Neuronal stem cell (in vitro differentiated cells): ENCODE measurements at regions not wholly inside any gene's neighbourhood (a gene's known extent, or its start where the extent isn't known, plus 50 kb on each side); places are given as distances from the start of the nearest gene placed in this dataset.

Experiments used
- DNase-seq: peaks from one replicate; pipeline ENCODE4 v3.0.0-alpha.2; 2013; ENCODE audit warnings: low spot score
- H2AFZ ChIP-seq: one replicate; pipeline ENCODE4 v1.6.1; 2013; ENCODE audit warnings: mild to moderate bottlenecking, low read length, inconsistent platforms
- H2AK5ac ChIP-seq: 2 replicates; pipeline ENCODE4 v1.6.1; 2013; ENCODE audit warnings: low read depth, mild to moderate bottlenecking, inconsistent platforms, low read length, moderate library complexity, mixed read lengths
- H2BK120ac ChIP-seq: 2 replicates; pipeline ENCODE4 v1.6.1; 2013; ENCODE audit warnings: low read depth, mild to moderate bottlenecking, inconsistent platforms, low read length, moderate library complexity, mixed read lengths
- H2BK12ac ChIP-seq: one replicate; pipeline ENCODE4 v1.6.1; 2013; ENCODE audit warnings: low read length, inconsistent platforms
- H2BK15ac ChIP-seq: 2 replicates; pipeline ENCODE4 v1.6.1; 2013; ENCODE audit warnings: mild to moderate bottlenecking, low read length, inconsistent platforms, mixed read lengths
- H2BK5ac ChIP-seq: one replicate; pipeline ENCODE4 v1.6.1; 2013; ENCODE audit warnings: inconsistent platforms, mild to moderate bottlenecking, low read length, moderate library complexity
- H3K14ac ChIP-seq: one replicate; pipeline ENCODE4 v1.6.1; 2013; ENCODE audit warnings: low read length, inconsistent platforms
- H3K18ac ChIP-seq: 2 replicates; pipeline ENCODE4 v1.6.1; 2013; ENCODE audit warnings: low read length, inconsistent platforms
- H3K23ac ChIP-seq: 2 replicates; pipeline ENCODE4 v1.6.1; 2013; ENCODE audit warnings: low read depth, mild to moderate bottlenecking, mixed read lengths, low read length, inconsistent platforms; ENCODE audit not compliant: poor library complexity
- H3K27ac ChIP-seq: replicated peaks from 3 replicates; pipeline ENCODE4 v1.5.1; 2013; ENCODE audit warnings: low read length, inconsistent platforms
- H3K27me3 ChIP-seq, 3 experiments: 2 replicates each; pipeline ENCODE4 v1.6.1; 2013; ENCODE audit warnings: low read length in 3 of 3, mild to moderate bottlenecking in 2 of 3, inconsistent platforms in 1 of 3, low read depth in 1 of 3, mixed read lengths in 1 of 3, moderate library complexity in 1 of 3; ENCODE audit not compliant: control insufficient read depth in 3 of 3, insufficient read depth in 3 of 3
- H3K36me3 ChIP-seq, 2 donors: replicated peaks in 1 of 2; 2 replicates each; pipeline ENCODE4 v1.6.1; 2013; ENCODE audit warnings: low read length in 2 of 2; ENCODE audit not compliant: control insufficient read depth in 2 of 2, insufficient read depth in 2 of 2
- H3K4ac ChIP-seq: 2 replicates; pipeline ENCODE4 v1.6.1; 2013; ENCODE audit warnings: inconsistent platforms, mild to moderate bottlenecking, low read length, moderate library complexity
- H3K4me1 ChIP-seq, 2 donors: 1 replicate in 1 of 2; 2 replicates in 1 of 2; pipeline ENCODE4 v1.6.1; 2013; ENCODE audit warnings: low read length in 2 of 2, low read depth in 1 of 2; ENCODE audit not compliant: control insufficient read depth in 2 of 2, insufficient read depth in 1 of 2
- H3K4me2 ChIP-seq: one replicate; pipeline ENCODE4 v1.6.1; 2013; ENCODE audit warnings: mild to moderate bottlenecking, low read length, inconsistent platforms; ENCODE audit not compliant: insufficient read depth, poor library complexity, severe bottlenecking
- H3K4me3 ChIP-seq, 2 donors: 2 replicates each; pipeline ENCODE4 v1.5.1; 2013; ENCODE audit warnings: low read length in 2 of 2, mild to moderate bottlenecking in 2 of 2, inconsistent platforms in 1 of 2, moderate library complexity in 1 of 2
- H3K79me1 ChIP-seq: one replicate; pipeline ENCODE4 v1.6.1; 2013; ENCODE audit warnings: low read depth, mild to moderate bottlenecking, inconsistent platforms, low read length, moderate library complexity
- H3K9ac ChIP-seq: one replicate; pipeline ENCODE4 v1.6.1; 2013; ENCODE audit warnings: mild to moderate bottlenecking, low read depth, low read length, inconsistent platforms; ENCODE audit not compliant: poor library complexity
- H3K9me3 ChIP-seq, 2 donors: replicated peaks in 1 of 2; 2 replicates each; pipeline versions ENCODE3 to v1.6.1; 2013; ENCODE audit warnings: low read length in 2 of 2, mild to moderate bottlenecking in 2 of 2, inconsistent platforms in 1 of 2, low read depth in 1 of 2, mixed read lengths in 1 of 2, moderate library complexity in 1 of 2; ENCODE audit not compliant: control insufficient read depth in 2 of 2, insufficient read depth in 1 of 2
- H4K8ac ChIP-seq: one replicate; pipeline ENCODE4 v1.6.1; 2013; ENCODE audit warnings: low read depth, mild to moderate bottlenecking, inconsistent platforms, low read length, moderate library complexity
- H4K91ac ChIP-seq: one replicate; pipeline ENCODE4 v1.6.1; 2013; ENCODE audit warnings: low read length, low read depth, mild to moderate bottlenecking, inconsistent platforms; ENCODE audit not compliant: poor library complexity
- WGBS, 2 donors: extraction: QIAGEN DNeasy Blood & Tissue Kit; methylation state at CpG; one replicate each; pipeline ENCODE4 v1.1.7; 2013; ENCODE audit warnings: missing lambda C conversion rate in 2 of 2, mixed read lengths in 1 of 2; ENCODE audit not compliant: insufficient read length in 2 of 2, insufficient replicate concordance in 1 of 2; ENCODE audit errors: extremely low coverage in 2 of 2; 5-methylcytosine and 5-hydroxymethylcytosine counted together

DNA sequence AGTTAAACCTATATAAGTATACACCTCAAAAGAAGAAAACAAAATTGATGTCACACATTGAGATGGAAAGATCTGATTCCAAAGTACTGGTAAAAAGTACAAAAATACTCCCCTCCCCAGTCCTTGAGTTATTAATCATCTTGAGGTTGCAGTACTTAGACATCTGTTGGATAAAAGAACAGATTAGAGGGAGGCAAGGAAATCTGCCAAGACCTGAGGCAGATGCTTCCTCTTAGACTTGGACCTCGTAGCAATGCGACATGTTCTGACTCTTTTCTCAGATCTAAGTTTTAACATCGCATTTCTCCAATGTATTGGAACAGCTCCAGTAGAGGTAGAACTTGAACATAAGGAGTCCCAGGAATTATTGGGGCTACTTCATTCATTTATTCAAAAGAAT is 187.9 kb upstream of the GRIN2B start:
- no peak for DNase-seq

DNA sequence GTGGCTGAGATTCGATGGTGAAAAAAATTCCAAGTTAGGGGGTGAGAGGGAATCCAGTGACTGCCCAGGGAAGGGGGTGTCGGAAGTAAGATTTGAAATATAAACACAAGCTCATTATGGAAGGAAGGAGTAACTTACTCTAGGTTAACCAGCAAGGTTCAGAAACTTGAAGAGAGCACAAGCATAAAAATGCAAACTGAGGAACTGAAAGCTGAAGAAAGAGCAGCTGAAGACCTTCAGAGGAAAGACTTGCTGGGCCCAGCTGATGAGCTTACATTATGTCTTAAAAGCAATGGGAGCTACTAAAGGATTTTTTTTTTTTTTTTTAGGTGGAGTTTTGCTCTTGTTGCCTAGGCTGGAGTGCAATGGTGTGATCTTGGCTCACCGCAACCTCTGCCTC is 189.7 kb upstream of the GRIN2B start:
- H3K9me3 ChIP-seq, result no peaks in the 10 kb centered on the region
- H3K4ac ChIP-seq, result no peak overlapping the region
- no peak overlapping the region for H3K23ac ChIP-seq
- WGBS, 2 donors, result no CpG with 5 or more reads among the region's 3 CpGs
- H3K4me3 ChIP-seq, result no peak overlapping the region
- DNase-seq, result no peak
- H2BK120ac ChIP-seq, result no peak overlapping the region
- no peak overlapping the region for H2AK5ac ChIP-seq
- no peak overlapping the region for H3K27ac ChIP-seq
- no peak overlapping the region for H2AFZ ChIP-seq
- no peak overlapping the region for H3K18ac ChIP-seq
- no peak overlapping the region for H2BK5ac ChIP-seq
- no peak overlapping the region for H2BK15ac ChIP-seq
- no peak overlapping the region for H3K14ac ChIP-seq
- H2BK12ac ChIP-seq, result no peak overlapping the region
- no peak overlapping the region for H3K4me2 ChIP-seq
- H3K27me3 ChIP-seq, result no peaks in the 10 kb centered on the region
- no peaks in the 10 kb centered on the region for H3K36me3 ChIP-seq
- no peak overlapping the region for H4K8ac ChIP-seq
- H3K4me1 ChIP-seq, result peaks cover 3 to 8% of the 10 kb centered on the region in 2 donors
- no peaks in the 10 kb centered on the region for H3K79me1 ChIP-seq
- no peak overlapping the region for H4K91ac ChIP-seq
- no peak overlapping the region for H3K9ac ChIP-seq

More for the DNA sequence above, 187.9 kb upstream of the GRIN2B start:
- H3K79me1 ChIP-seq, result no peaks in the 10 kb centered on the region
- H3K4me1 ChIP-seq, result peaks cover 2 to 4% of the 10 kb centered on the region in 2 donors
- no peaks in the 10 kb centered on the region for H3K27me3 ChIP-seq
- no peak overlapping the region for H3K18ac ChIP-seq
- H3K9me3 ChIP-seq, result no peaks in the 10 kb centered on the region
- H3K4ac ChIP-seq, result no peak overlapping the region
- H2BK15ac ChIP-seq, result no peak overlapping the region
- H3K14ac ChIP-seq, result no peak overlapping the region
- no peak overlapping the region for H3K4me2 ChIP-seq
- H3K23ac ChIP-seq, result no peak overlapping the region
- H3K9ac ChIP-seq, result no peak overlapping the region
- no peak overlapping the region for H3K27ac ChIP-seq
- H4K91ac ChIP-seq, result no peak overlapping the region
- H2BK120ac ChIP-seq, result no peak overlapping the region
- no peak overlapping the region for H2AFZ ChIP-seq
- H2BK5ac ChIP-seq, result no peak overlapping the region
- H2AK5ac ChIP-seq, result no peak overlapping the region
- H3K4me3 ChIP-seq, result no peak overlapping the region
- no peak overlapping the region for H4K8ac ChIP-seq
- no peak overlapping the region for H2BK12ac ChIP-seq
- WGBS, 2 donors, result no CpG with 5 or more reads among the region's 3 CpGs
- no peaks in the 10 kb centered on the region for H3K36me3 ChIP-seq

DNA sequence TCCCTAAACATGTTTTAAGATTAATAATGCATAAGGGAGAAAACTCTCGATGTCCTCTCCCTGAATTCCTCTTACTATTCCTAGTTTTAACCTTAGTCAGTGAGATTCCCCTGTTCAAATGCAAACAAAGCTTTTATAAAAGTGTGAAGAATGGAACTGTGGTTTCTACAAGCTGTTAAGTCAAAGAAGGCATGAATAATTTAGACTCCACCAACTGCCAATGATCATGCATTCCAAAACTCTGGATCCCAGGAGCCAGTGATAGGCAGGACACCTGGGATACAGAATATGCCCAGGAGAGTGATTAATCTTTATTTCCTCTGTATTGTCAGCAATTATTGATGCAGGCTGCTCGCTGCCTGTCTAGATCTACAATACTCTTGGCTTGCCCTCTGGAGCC is 190.3 kb upstream of the ATF7IP start:
- Histone ChIP-seq H4K8ac (no peak overlapping the region), H2BK12ac (no peak overlapping the region), H2BK5ac (no peak overlapping the region), H3K23ac (no peak overlapping the region), H3K4ac (no peak overlapping the region), H3K9ac (no peak overlapping the region), H3K4me1 (peaks cover 3 to 4% of the 10 kb centered on the region in 2 donors), H3K9me3 (no peaks in the 10 kb centered on the region), H2AFZ (no peak overlapping the region), H3K4me2 (no peak overlapping the region), H3K14ac (no peak overlapping the region), H3K79me1 (no peaks in the 10 kb centered on the region), H2AK5ac (no peak overlapping the region), H3K36me3 (no peaks in the 10 kb centered on the region), H2BK15ac (no peak overlapping the region), H2BK120ac (no peak overlapping the region), H4K91ac (no peak overlapping the region), H3K18ac (peak overlapping the region; percentile 67), H3K4me3 (no peak overlapping the region), H3K27ac (no peak overlapping the region), H3K27me3 (no peaks in the 10 kb centered on the region)
- no peak for DNase-seq
- no CpG with 5 or more reads among the region's 2 CpGs for WGBS, 2 donors

DNA sequence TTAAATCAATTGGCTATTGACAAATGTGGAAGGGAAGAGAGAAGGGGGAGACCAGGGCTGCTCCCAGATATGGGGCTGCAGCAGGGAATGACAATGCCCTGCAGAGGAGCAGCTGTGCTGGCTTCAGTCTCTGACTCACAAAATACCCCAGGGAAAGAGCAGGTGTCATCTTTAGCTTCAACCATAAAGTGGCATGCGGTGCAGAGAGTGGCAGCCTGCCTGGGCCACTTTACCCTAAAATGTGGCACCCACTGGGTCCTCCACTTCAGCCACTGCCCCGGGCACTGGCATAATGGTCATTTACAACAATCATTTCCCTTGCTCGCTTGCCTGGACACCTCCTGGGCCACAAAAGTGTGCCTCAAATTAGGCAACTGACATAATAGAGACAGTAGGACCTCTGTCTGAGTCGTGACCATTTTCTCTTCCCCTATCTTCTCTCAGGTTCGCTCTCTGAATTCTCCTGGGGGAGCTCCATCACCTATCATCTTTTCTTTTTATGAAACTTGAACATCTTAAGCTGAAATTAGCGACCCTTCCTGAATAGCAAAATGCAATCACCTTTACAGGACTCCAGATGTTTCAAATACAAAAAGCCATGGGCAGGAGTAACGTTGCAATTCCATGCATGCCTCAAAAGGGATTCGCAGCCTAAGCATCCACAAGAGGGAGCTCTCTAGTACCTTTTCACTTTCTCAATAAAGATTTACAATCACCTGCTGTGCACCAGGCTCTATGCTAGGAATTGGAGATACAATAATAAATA is 179.9 kb upstream of the ATF7IP start:
- WGBS, 2 donors, result no CpG with 5 or more reads among the region's 8 CpGs
- no peaks in the 10 kb centered on the region for H3K36me3 ChIP-seq
- no peak overlapping the region for H3K4me2 ChIP-seq

More for the DNA sequence above, 179.9 kb upstream of the ATF7IP start:
- DNase-seq, result peak; percentile 57
- H3K4me3 ChIP-seq, result no peak overlapping the region
- H3K27me3 ChIP-seq, result no peaks in the 10 kb centered on the region
- no peak overlapping the region for H2BK120ac ChIP-seq
- H2BK15ac ChIP-seq, result no peak overlapping the region
- H3K4me1 ChIP-seq, result no peaks in the 10 kb centered on the region
- no peak overlapping the region for H2BK5ac ChIP-seq
- H3K79me1 ChIP-seq, result no peaks in the 10 kb centered on the region
- no peak overlapping the region for H3K27ac ChIP-seq
- H2BK12ac ChIP-seq, result no peak overlapping the region
- H4K91ac ChIP-seq, result no peak overlapping the region
- H3K9ac ChIP-seq, result no peak overlapping the region
- peak overlapping the region; percentile 24 for H2AFZ ChIP-seq
- H4K8ac ChIP-seq, result no peak overlapping the region
- no peak overlapping the region for H3K23ac ChIP-seq
- no peak overlapping the region for H2AK5ac ChIP-seq
- H3K4ac ChIP-seq, result no peak overlapping the region
- H3K9me3 ChIP-seq, result no peaks in the 10 kb centered on the region
- no peak overlapping the region for H3K14ac ChIP-seq
- H3K18ac ChIP-seq, result no peak overlapping the region
